Calu3 (cell line): ENCODE measurements at regions not wholly inside any gene's neighbourhood (a gene's known extent, or its start where the extent isn't known, plus 50 kb on each side); places are given as distances from the start of the nearest gene placed in this dataset.

Source experiments
- BruUV-seq: library from RNA; stranded (reverse); fragments of 400-500 nt; replicated peaks from 2 replicates; lab custom pipeline; 2021; lab: Mats Ljungman, UMichigan
- CTCF ChIA-PET: fragments of 300-600 bp; sonication (Branson Sonifier 250); formaldehyde crosslinking; loops from one replicate; lab custom pipeline; 2022; ENCODE audit warnings: antibody characterized with exemption; lab: Charles Lee
- DNase-seq: peaks from one replicate; pipeline ENCODE4 v3.0.0; 2022
- H3K27ac Mint-ChIP-seq: one replicate; pipeline ENCODE4 v1.8.0; 2022; ENCODE audit warnings: mixed read lengths; ENCODE audit not compliant: unreplicated experiment
- H3K27me3 Mint-ChIP-seq: one replicate; pipeline ENCODE4 v1.8.0; 2022; ENCODE audit warnings: mixed read lengths; ENCODE audit not compliant: unreplicated experiment
- H3K36me3 Mint-ChIP-seq: one replicate; pipeline ENCODE4 v1.8.0; 2022; ENCODE audit warnings: mild to moderate bottlenecking, moderate library complexity, mixed read lengths; ENCODE audit not compliant: insufficient read depth, unreplicated experiment
- H3K4me1 Mint-ChIP-seq: one replicate; pipeline ENCODE4 v1.8.0; 2022; ENCODE audit warnings: mild to moderate bottlenecking, low read depth, mixed read lengths; ENCODE audit not compliant: unreplicated experiment
- H3K4me3 Mint-ChIP-seq: one replicate; pipeline ENCODE4 v1.8.0; 2022; ENCODE audit warnings: mild to moderate bottlenecking, low read depth, moderate library complexity, mixed read lengths; ENCODE audit not compliant: unreplicated experiment
- H3K9me3 Mint-ChIP-seq: one replicate; pipeline ENCODE4 v1.8.0; 2022; ENCODE audit warnings: low read depth, mixed read lengths; ENCODE audit not compliant: unreplicated experiment
- intact Hi-C: fragments of 100-400 bp; cut with micrococcal nuclease; formaldehyde crosslinking; loops from one replicate; pipeline ENCODE4 v1.10.0; 2022; ENCODE audit not compliant: unreplicated experiment
- TF ChIP-seq, protein P1 (sequence below): fragments of 200-600 bp; IDR thresholded peaks from one replicate; pipeline ENCODE4 v1.8.0; 2022; ENCODE audit warnings: antibody characterized with exemption; ENCODE audit not compliant: unreplicated experiment

DNA sequence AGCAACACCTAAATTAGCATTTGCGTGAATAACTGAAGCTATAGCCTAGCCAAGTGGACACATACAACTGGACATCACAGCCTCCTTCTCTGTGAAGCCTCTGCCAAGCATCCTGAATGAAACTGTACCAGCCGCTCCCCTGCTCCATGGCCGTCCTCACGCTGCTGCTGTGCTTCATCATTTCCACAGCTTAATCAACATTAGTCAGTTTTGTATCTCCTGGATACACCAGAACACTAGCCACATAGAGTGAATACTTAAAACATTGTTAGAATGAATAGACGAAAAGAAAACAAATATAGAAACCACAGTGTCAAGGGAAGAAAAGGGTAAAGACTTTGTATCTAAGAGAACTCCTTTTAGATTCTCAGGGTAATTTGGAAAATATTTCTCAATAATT lies 1526.9 kb downstream of the EFNB2 start:
- no peak overlapping the region for H3K4me3 Mint-ChIP-seq
- H3K4me1 Mint-ChIP-seq, result no peaks in the 10 kb centered on the region
- intact Hi-C loops, result no loop called here
- BruUV-seq, result no TSS peak
- TF ChIP-seq, protein P1, sequence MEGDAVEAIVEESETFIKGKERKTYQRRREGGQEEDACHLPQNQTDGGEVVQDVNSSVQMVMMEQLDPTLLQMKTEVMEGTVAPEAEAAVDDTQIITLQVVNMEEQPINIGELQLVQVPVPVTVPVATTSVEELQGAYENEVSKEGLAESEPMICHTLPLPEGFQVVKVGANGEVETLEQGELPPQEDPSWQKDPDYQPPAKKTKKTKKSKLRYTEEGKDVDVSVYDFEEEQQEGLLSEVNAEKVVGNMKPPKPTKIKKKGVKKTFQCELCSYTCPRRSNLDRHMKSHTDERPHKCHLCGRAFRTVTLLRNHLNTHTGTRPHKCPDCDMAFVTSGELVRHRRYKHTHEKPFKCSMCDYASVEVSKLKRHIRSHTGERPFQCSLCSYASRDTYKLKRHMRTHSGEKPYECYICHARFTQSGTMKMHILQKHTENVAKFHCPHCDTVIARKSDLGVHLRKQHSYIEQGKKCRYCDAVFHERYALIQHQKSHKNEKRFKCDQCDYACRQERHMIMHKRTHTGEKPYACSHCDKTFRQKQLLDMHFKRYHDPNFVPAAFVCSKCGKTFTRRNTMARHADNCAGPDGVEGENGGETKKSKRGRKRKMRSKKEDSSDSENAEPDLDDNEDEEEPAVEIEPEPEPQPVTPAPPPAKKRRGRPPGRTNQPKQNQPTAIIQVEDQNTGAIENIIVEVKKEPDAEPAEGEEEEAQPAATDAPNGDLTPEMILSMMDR, result no peak
- no peak overlapping the region for H3K27ac Mint-ChIP-seq
- no peaks in the 10 kb centered on the region for H3K27me3 Mint-ChIP-seq
- H3K9me3 Mint-ChIP-seq, result no peaks in the 10 kb centered on the region
- CTCF ChIA-PET, result no interaction called here
- no peak for DNase-seq
- H3K36me3 Mint-ChIP-seq, result no peaks in the 10 kb centered on the region

DNA sequence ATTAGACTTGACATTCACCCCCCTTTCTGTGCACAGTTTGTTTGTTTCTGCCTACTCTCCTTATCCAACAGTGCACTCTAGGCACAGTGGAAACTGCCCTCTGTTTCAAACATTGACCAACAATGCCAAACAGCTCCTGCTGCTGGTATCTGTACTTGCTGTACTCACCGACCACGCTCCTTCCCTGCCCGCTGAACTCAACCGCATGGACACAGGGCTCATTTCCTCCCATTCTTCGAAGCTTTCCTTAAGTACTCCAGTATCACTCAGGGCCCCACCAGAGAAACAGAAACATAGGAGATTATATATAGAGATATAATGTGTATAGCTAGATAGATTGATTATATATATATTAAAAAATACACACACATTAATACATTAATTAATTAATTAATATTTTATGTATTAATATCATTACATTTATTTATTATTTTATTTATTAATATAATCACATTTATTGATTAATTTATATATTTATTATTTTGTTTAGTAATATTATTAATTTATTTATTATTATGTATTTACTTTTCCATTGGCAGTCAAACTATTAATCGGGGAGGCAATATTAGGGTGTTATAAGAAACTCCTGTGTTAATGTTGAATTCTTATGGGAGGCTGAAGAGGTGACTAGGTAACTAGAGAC lies 1528.2 kb downstream of the EFNB2 start:
- TF ChIP-seq, protein P1, result no peak
- intact Hi-C loops, result no loop called here
- H3K9me3 Mint-ChIP-seq, result no peaks in the 10 kb centered on the region
- no peak overlapping the region for H3K4me3 Mint-ChIP-seq
- H3K27me3 Mint-ChIP-seq, result no peaks in the 10 kb centered on the region
- DNase-seq, result no peak
- no peaks in the 10 kb centered on the region for H3K4me1 Mint-ChIP-seq
- CTCF ChIA-PET, result no interaction called here
- BruUV-seq, result no TSS peak
- no peak overlapping the region for H3K27ac Mint-ChIP-seq
- no peaks in the 10 kb centered on the region for H3K36me3 Mint-ChIP-seq

DNA sequence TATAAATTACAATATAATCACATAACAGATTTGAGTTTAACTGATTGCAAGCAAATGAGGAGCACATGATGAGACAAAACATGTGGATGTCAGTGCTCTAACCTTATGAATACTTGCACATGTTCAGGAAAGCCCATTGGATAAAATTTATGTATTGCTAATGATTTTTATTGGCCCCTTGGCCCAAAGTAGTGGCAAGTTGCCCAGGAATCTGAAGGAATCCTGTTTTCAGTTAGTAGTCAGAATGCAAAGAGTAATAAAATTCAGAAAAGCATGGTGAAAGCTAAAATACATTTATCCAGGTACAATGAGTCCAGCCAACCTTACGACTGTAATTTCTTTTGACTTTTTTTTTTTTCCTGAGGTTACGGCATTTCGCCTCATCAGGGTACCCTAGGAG lies 1539.4 kb downstream of the EFNB2 start:
- Mint-ChIP-seq H3K4me1 (no peaks in the 10 kb centered on the region), H3K27me3 (no peaks in the 10 kb centered on the region), H3K27ac (no peak overlapping the region), H3K9me3 (no peaks in the 10 kb centered on the region), H3K4me3 (no peak overlapping the region), H3K36me3 (no peaks in the 10 kb centered on the region)
- no peak for DNase-seq
- TF ChIP-seq, protein P1, result no peak
- CTCF ChIA-PET, result no interaction called here
- intact Hi-C loops, result no loop called here
- no TSS peak for BruUV-seq

DNA sequence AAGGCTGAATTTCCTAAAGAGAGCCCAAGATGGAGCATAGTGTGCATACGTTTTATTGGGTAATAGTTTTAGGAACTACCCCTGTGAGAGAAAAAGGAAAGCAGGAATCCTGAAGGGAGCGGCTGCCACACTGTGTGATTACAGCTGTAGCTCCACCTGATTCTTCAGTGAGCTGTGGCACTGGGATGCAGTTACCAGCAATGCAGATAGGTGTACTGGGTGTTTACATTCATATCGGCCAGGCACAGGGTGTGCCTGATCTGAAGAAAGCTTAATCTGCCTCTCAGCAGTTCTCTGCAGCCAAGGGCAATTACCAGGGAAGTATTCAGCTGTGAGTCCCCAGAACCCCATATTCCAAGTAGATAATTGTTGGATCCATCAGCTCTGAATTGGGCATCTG lies 1541.8 kb downstream of the EFNB2 start:
- no peak overlapping the region for H3K27ac Mint-ChIP-seq
- TF ChIP-seq, protein P1, result no peak
- H3K36me3 Mint-ChIP-seq, result no peaks in the 10 kb centered on the region
- no TSS peak for BruUV-seq
- no peaks in the 10 kb centered on the region for H3K9me3 Mint-ChIP-seq
- H3K4me1 Mint-ChIP-seq, result no peaks in the 10 kb centered on the region
- no peak for DNase-seq
- no peaks in the 10 kb centered on the region for H3K27me3 Mint-ChIP-seq
- intact Hi-C loops, result no loop called here
- H3K4me3 Mint-ChIP-seq, result no peak overlapping the region
- CTCF ChIA-PET, result no interaction called here
